ENCODE measurements at regions not wholly inside any gene's neighbourhood (a gene's known extent, or its start where the extent isn't known, plus 50 kb on each side); places are given as distances from the start of the nearest gene placed in this dataset.

GRCh38 chr2:76567478-76567877 lies 856.8 kb upstream of the GCFC2 start:
- in situ Hi-C loops (cut with HindIII; ENCODE audit: low sequenced_read_pairs) = no loop called here
- DNase-seq (ENCODE audit: low read depth, low spot score) = no peak
- no peak overlapping the region for H3K4me3 ChIP-seq (ENCODE audit: low read depth, low read length)
- TF ChIP-seq, protein P1, sequence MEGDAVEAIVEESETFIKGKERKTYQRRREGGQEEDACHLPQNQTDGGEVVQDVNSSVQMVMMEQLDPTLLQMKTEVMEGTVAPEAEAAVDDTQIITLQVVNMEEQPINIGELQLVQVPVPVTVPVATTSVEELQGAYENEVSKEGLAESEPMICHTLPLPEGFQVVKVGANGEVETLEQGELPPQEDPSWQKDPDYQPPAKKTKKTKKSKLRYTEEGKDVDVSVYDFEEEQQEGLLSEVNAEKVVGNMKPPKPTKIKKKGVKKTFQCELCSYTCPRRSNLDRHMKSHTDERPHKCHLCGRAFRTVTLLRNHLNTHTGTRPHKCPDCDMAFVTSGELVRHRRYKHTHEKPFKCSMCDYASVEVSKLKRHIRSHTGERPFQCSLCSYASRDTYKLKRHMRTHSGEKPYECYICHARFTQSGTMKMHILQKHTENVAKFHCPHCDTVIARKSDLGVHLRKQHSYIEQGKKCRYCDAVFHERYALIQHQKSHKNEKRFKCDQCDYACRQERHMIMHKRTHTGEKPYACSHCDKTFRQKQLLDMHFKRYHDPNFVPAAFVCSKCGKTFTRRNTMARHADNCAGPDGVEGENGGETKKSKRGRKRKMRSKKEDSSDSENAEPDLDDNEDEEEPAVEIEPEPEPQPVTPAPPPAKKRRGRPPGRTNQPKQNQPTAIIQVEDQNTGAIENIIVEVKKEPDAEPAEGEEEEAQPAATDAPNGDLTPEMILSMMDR (IDR thresholded peaks at IDR 0.05; ENCODE audit: low read depth, low read length) = no peak

GRCh38 chr2:76564734-76565133 lies 854.0 kb upstream of the GCFC2 start:
- no peak for DNase-seq (ENCODE audit: low read depth, low spot score)

GRCh38 chr2:76563730-76564129 lies 853.0 kb upstream of the GCFC2 start:
- TF ChIP-seq, protein P1 (IDR thresholded peaks at IDR 0.05; ENCODE audit: low read depth, low read length) = no peak
- H3K4me3 ChIP-seq (ENCODE audit: low read depth, low read length) = no peak overlapping the region
- in situ Hi-C loops (cut with HindIII; ENCODE audit: low sequenced_read_pairs) = no loop called here
- no peak for DNase-seq (ENCODE audit: low read depth, low spot score)

More at GRCh38 chr2:76564734-76565133, 854.0 kb upstream of the GCFC2 start:
- in situ Hi-C loops (cut with HindIII; ENCODE audit: low sequenced_read_pairs) = no loop called here
- no peak overlapping the region for H3K4me3 ChIP-seq (ENCODE audit: low read depth, low read length)
- TF ChIP-seq, protein P1 (IDR thresholded peaks at IDR 0.05; ENCODE audit: low read depth, low read length) = no peak

DNA sequence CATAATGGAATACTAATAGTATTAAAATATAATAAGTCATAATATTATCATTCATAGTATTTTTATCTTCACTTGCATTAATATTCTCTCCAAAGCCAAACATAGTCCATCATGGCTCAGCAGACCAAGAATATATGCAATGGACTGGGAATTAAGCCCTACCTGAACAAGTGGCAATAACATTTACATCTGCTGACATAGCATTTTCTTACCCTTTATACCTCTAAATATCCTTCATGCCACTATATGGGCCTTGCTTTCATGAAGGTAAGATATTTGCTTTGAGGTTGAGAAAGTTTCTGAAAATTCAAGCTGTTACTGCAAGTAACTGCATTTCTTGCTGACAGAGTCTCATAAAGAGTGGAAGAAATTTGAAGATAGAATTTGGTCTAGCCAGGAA lies 847.4 kb upstream of the GCFC2 start:
- TF ChIP-seq, protein P1 (IDR thresholded peaks at IDR 0.05; ENCODE audit: low read depth, low read length) = no peak
- in situ Hi-C loops (cut with HindIII; ENCODE audit: low sequenced_read_pairs) = no loop called here
- H3K4me3 ChIP-seq (ENCODE audit: low read depth, low read length) = no peak overlapping the region
- DNase-seq (ENCODE audit: low read depth, low spot score) = no peak

GRCh38 chr2:76556018-76556417 lies 845.3 kb upstream of the GCFC2 start:
- no peak for DNase-seq (ENCODE audit: low read depth, low spot score)
- no peak overlapping the region for H3K4me3 ChIP-seq (ENCODE audit: low read depth, low read length)
- in situ Hi-C loops (cut with HindIII; ENCODE audit: low sequenced_read_pairs) = no loop called here
- TF ChIP-seq, protein P1 (IDR thresholded peaks at IDR 0.05; ENCODE audit: low read depth, low read length) = no peak

- in situ Hi-C loops (cut with HindIII; ENCODE audit: low sequenced_read_pairs) = no loop called here
- TF ChIP-seq, protein P1 (IDR thresholded peaks at IDR 0.05; ENCODE audit: low read depth, low read length) = no peak
- H3K4me3 ChIP-seq (ENCODE audit: low read depth, low read length) = no peak overlapping the region
These were observed 835.5 kb upstream of the GCFC2 start for GRCh38 chr2:76546207-76546606.

GRCh38 chr2:76544901-76545300 lies 834.2 kb upstream of the GCFC2 start:
- in situ Hi-C loops (cut with HindIII; ENCODE audit: low sequenced_read_pairs) = no loop called here
- no peak overlapping the region for H3K4me3 ChIP-seq (ENCODE audit: low read depth, low read length)
- DNase-seq (ENCODE audit: low read depth, low spot score) = no peak
- TF ChIP-seq, protein P1 (IDR thresholded peaks at IDR 0.05; ENCODE audit: low read depth, low read length) = no peak

More at GRCh38 chr2:76546207-76546606, 835.5 kb upstream of the GCFC2 start:
- DNase-seq (ENCODE audit: low read depth, low spot score) = no peak
